Erythroblast (primary cell): ENCODE measurements at regions not wholly inside any gene's neighbourhood (a gene's known extent, or its start where the extent isn't known, plus 50 kb on each side); places are given as distances from the start of the nearest gene placed in this dataset.

Source experiments
- DNase-seq, 2 experiments: peaks; one replicate each; lab custom pipeline; 2025; lab: John Stamatoyannopoulos, UW
- GATA1 ChIP-seq: IDR thresholded peaks from 2 replicates; pipeline ENCODE4 v1.6.1; 2011; ENCODE audit warnings: low read depth, mild to moderate bottlenecking, control low read depth, low read length, moderate library complexity
- POLR2A ChIP-seq: IDR thresholded peaks from 2 replicates; pipeline ENCODE4 v1.6.1; 2011; ENCODE audit warnings: mild to moderate bottlenecking, low read length

DNA sequence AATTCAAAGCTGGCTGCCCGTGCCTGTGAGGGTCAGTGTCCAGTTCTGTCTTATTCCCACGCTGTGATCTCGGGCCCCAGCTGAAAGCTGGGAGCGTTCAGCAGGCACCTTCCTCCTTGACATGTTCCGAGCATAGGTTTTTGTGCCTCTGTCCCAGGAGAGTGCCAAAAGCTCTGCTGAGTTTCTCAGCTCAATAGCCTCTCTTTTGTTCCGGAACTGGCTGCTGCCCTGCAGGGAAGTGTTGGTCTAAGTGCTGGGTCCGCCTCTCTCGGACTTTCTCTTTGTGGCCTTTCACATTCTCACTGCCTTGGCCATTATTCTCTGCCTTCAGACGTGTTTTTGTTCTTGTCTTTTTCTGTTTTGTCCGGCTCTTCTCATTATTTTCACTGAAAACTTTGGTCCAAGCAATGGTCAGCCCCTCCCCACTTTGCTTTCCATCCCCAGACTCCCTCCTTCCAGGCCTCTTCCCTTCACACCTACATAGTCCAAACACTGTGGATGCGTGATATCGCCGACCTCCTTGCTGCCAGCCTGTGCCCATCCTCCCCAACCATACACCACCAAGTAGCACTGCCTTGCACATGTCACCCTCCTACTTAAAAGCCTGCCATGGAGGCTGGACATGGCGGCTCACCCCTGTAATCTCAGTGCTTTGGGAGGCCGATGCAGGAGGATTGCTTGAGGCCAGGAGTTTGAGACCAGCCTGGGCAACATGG is 233.8 kb downstream of the RHOU start:
- TF ChIP-seq POLR2A (no peak), GATA1 (no peak)
- no peak for DNase-seq

DNA sequence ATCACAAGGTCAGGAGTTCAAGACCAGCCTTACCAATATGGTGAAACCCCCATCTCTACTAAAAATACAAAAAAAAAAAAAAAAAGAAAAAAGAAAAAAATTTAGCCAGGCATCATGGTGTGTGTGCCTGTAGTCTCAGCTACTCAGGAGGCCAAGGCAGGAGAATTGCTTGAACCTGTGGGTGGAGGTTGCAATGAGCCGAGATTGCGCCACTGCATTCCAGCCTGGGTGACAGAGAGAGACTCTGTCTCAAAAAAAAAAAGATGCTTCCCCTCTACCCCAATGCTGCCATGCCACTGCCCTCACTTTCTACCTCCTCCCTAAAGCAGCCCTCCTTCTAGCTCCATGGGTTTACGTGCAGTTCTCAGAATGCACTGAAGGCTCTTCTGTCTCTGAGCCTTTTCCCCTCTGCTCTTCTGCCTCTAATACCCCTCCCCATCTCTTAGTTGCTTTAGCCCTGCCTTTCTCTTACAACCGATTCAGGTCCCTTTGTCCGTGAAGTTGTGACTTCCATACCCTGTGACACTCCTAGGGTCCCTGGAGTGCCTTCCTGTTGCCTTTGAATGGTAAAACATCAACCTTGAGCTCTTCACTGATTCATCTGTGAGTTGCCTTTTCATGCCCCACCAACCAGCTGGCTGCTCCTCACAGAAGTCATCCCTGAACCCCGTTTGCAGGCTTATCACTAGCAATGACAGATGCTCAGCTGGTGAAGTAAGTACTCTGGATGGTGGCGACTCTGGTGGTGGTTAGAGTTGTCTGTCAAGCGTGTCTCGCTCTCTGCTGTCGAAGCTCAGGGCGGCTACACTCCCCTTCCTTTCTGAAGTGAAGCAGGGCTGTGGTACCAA is 234.9 kb downstream of the RHOU start:
- no peak for DNase-seq
- TF ChIP-seq GATA1: no peak
- TF ChIP-seq POLR2A: no peak

DNA sequence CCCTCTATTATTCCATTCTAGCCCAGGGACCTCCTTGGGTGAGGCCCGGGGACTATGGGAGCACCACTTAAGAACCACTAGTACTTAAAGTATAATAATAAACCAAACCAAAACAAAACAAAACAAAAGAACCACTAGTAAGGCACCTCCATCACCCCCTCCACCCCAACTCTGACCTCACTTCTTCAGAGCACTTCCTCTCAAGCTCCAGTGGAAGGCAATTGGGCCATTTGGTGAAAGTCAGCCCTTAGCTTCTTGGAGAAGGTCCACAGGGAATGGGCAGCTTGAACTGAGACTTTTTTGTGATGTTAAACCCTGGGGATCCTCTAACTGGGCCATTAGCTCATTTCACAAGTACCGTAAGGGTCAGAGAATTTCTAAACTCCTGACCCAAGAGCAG is 237.3 kb downstream of the RHOU start:
- TF ChIP-seq GATA1 (no peak), POLR2A (no peak)
- no peak for DNase-seq

DNA sequence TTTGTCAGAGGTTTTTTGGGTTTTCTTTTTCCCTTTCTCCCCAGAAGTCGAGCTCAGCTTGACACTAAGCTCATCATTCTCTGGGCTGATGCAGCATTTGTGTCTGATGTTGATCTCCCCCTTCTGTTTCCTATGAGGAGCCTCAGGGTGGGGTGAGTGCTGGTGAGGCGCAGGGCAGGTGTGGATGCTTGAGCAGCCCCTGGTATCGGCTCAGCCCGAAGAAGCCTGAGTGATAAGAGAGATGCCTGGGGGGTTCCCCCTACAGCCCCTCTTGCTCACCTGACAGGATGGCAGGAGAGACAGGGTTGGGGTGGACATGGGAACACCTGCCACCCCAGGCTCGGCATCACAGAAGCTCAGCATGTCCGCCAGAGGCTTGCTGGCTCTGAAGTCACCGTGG is 239.0 kb downstream of the RHOU start:
- no peak for TF ChIP-seq POLR2A
- no peak for TF ChIP-seq GATA1
- no peak for DNase-seq

DNA sequence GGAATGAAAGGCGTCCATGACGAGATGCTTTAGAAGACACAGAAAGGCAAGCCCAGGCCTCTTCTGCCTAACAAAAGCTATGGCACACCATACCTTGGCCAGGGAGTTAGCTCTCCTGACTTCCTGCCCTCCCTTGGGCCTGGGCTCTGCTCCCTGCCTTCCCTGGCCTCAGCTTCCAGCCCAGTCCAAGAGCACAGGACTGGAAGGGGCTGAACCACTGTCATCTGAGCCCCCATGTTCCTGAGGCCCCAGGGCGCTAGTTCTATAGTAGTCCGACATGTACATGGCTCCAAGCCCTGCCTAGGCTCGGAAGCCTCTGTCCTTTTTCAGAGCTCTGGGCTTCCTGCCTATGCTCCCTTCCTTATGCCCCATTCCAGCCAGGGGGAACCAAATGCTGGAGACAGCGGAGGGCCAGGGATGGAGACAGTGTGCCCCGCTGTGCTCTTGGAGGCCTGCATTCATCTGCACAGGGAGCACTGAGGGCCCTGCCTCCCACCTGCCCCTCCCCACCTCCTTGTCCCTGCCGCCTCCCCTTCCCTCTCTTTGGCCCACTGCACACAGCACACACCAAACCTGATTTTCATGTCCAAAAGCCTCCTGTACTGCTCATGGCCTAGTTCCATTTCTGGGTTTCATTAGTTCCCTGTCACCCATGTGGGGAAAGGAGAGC is 240.1 kb downstream of the RHOU start:
- TF ChIP-seq GATA1 (no peak), POLR2A (no peak)
- DNase-seq: no peak

DNA sequence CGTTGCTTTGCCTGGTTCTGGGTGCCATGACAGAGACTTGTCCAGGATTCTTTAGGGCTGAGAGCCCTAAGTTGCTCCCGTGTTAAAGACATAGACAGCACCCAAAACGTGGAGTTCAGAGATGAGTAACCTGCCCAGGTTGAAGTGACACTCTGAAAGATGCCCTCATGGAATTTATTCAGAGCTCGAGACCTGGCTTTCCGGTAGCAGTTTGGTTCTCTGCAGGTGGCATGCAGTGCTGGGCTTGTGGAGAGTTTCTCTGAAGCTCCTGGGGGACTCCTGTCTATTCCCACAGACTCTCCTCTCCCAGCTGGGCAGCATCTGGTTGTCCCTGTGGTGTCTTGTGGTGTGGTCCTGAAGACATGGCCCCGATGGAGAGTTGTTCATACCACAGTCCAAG is 241.0 kb downstream of the RHOU start:
- TF ChIP-seq POLR2A: no peak
- TF ChIP-seq GATA1: no peak
- no peak for DNase-seq

DNA sequence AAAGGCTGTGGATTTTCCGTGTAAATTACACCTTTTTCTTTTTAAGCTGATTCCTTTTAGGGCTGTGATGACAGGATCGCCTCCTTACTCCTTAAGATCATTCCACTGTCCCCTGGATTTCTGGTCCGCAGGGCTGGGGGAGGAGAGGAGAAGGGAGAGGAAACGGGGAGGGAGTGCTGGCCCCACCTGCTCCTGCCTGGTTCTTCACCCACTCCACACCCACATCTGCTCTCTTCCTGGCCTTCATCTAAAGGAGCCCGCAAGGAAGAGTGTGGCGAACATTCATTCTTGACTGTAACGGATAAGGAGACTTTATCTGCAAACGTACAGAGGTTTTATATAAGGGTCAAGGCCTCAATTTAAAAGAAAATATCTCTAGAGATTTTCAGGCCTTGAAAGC is 242.0 kb downstream of the RHOU start:
- no peak for DNase-seq
- TF ChIP-seq GATA1: no peak
- TF ChIP-seq POLR2A: no peak

DNA sequence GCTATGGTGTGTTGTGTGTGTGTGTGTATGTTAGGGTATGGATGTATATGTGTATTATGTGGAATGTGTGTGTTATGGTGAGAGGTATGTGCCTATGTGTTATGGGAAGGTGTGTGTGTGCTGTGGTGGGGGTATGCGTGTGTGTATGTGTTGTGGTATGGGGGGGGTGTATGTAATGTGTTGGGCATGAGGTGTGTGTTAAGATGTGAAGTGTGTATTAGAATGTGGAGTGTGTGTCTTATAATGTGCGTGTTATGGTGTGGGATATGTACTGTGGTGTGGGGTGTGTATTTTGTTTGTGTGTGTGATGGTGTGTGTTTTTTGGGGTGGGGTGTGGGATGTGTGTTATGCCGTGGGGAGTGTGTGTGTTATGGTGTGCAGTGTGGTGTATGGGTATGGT is 242.5 kb downstream of the RHOU start:
- no peak for DNase-seq
- TF ChIP-seq POLR2A: no peak
- no peak for TF ChIP-seq GATA1

DNA sequence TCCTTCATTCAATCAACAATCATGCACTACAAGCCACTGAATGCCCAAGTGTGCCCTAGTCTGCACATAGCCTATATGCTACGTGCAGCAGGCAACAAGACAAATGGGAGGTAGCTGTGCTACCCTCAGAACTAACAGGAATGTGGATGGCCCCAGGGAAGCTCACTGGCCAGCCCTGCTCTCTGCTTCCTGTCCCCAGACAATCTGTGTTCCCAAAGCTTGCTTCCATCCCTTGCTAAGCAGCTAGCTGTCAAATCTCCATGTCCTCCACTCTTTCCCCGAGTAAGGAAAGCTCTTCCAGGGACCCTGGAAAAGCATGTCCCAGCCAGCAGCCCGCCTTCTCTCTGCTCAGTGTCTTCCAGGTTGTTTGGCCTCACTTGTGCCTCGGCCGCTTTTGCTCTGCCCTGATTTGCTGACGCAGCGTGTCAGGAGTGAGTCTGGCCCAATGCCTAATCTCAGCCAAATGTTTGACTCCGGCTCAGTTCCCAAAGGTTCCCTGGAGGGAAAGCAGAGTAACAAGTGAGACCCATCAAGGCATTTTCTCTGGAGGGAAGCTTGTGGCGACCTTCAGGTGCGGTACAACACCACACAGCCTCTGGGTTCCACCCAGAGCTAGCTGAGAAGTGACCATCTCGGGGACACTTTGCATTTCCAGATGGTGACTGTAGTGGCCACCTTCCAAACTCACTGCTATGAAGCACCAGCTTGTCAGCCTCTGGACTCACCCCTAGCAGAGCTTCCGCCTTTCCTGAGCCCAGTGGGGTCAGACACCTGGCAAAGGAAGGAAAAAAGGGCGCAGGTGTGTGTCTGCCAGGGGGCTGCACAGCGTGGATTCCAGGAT is 243.4 kb downstream of the RHOU start:
- TF ChIP-seq POLR2A: no peak
- TF ChIP-seq GATA1: no peak
- DNase-seq: no peak

DNA sequence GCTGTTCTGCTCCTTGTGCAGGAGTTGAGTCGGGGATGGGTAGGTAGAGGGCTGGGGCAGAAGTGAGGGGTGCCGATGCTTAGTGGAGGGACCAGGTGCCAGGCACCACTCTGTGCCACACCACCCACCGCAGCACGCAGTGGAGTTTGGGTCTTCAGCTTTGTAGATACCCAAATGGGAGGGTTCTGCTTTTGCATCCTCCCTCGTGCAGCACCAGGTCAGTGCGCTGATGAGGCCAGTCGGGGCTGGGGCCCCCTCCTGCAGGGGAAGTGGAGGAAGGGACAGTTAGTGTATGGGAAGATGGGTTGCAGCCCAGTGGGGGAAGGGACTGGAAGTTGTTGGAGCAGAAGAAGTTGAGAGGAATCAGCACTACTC is 244.0 kb downstream of the RHOU start:
- no peak for DNase-seq
- no peak for TF ChIP-seq GATA1
- no peak for TF ChIP-seq POLR2A

DNA sequence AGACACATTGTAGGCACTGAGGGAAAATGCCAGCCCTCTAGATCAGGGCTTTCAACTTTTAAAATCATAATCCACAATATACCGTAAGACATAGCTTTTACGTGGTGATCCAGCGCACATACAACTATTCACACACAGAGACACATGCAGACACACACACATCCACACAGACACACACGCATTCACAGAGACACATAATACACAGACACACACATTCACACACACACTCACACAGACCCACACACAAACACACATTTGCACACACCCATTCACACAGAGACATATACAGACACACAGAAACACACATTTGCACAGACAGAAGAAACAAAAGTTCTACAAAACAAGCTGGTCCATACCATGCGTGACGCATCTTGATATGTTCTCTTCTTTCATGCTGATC is 244.5 kb downstream of the RHOU start:
- DNase-seq: no peak
- TF ChIP-seq GATA1 (no peak), POLR2A (no peak)

DNA sequence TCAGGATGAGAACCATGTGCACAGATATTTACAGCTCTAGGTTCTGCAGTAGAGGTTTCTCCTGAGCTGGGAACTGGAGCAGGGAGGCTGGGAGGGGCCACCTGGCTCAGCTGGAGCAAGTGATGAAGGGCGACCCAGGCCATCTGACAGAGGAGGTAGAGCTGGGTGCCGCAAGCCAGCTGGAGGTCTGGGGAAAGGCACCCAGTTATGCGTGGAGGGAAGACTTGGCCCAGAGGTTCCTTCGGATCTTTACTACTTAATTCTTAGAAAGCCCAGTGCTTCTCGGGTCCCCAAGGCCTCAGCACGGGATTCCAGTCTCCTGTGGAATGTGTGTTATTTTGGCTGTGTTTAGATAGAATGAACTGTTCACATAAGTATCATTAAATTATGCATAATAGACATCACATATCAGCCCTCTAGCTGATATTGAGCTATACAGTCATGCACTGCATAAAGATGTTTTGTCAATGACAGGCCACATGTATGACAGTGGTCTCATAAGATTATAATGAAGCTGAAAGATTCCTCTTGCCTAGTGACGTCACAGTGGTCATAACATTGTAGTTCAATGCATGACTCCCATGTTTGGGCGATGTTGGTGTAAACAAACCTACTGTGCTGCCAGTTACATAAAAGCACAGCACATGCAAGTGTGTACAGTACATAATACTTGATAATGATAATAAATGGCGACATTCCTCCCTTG is 245.1 kb downstream of the RHOU start:
- TF ChIP-seq GATA1 (no peak), POLR2A (no peak)
- DNase-seq: no peak

DNA sequence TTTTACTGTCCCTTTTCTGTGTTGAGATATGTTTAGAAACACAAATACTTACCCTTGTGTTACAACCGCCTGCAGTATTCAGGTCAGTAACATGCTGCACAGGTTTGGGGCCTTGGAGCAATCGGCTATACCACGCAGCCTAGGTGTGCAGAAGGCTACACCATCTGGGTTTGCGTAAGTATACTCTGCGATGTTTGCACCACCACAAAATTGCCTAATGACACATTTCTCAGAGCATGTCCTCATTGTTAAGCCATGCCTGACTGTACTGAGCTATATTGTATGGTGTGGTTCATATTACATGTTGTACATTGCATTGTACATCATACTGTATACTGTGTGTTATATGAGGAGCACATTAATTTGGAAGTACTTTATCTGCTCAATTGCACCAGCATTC is 247.4 kb downstream of the RHOU start:
- no peak for DNase-seq
- TF ChIP-seq POLR2A (no peak), GATA1 (no peak)

DNA sequence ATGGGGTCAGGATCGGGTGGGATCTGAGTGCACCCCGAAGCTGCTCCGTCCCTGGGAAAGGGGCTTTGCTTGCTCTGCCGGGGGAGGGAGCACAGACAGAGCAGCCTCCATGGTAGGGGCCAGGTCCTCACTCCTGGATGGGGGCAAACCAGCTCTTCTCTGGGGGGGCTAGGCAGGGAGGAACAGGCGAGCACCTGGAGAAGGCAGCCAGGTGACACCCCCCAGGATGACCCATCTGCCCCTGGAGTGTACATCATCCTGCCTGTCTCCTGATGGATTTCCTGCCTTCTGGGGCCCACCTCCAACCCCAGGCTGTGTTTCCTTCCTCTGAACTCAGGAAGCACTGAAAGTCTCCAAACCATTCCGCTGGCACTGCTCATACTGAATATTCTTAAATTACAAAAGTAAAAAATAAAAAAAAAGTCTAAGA is 248.0 kb downstream of the RHOU start:
- no peak for DNase-seq
- TF ChIP-seq GATA1: no peak
- TF ChIP-seq POLR2A: no peak
